ENCODE measurements at regions not wholly inside any gene's neighbourhood (a gene's known extent, or its start where the extent isn't known, plus 50 kb on each side); places are given as distances from the start of the nearest gene placed in this dataset.

GRCh38 chr5:153358315-153358976 lies 132.0 kb upstream of the GRIA1 start:
- Histone ChIP-seq H3K4me1 (no peaks in the 10 kb centered on the region), H3K36me3 (no peaks in the 10 kb centered on the region), H3K27me3 (no peaks in the 10 kb centered on the region), H3K27ac (no peak overlapping the region), H3K9me3 (no peaks in the 10 kb centered on the region), H3K4me3 (no peak overlapping the region)
- TF ChIP-seq POLR2A (IDR thresholded peaks at IDR 0.05) (no peak), EP300 (IDR thresholded peaks at IDR 0.05) (no peak), CTCF (IDR thresholded peaks at IDR 0.05) (no peak), POLR2AphosphoS5 (IDR thresholded peaks at IDR 0.05) (no peak)
- 68 to 78% methylated on average over 3 of the region's 3 CpGs for WGBS, 2 donors (ENCODE audit: low coverage in 1 of 2)
- no peak for ATAC-seq

- H3K9me3 ChIP-seq, result no peaks in the 10 kb centered on the region
- no peaks in the 10 kb centered on the region for H3K27me3 ChIP-seq
- TF ChIP-seq CTCF (IDR thresholded peaks at IDR 0.05) (no peak), POLR2AphosphoS5 (IDR thresholded peaks at IDR 0.05) (no peak), EP300 (IDR thresholded peaks at IDR 0.05) (no peak), POLR2A (IDR thresholded peaks at IDR 0.05) (no peak)
- no peak overlapping the region for H3K4me3 ChIP-seq
- H3K27ac ChIP-seq, result no peak overlapping the region
- H3K36me3 ChIP-seq, result no peaks in the 10 kb centered on the region
- no peaks in the 10 kb centered on the region for H3K4me1 ChIP-seq
- ATAC-seq, result no peak
- 83% methylated on average over 1 of the region's 1 CpG; no CpG with 5 or more reads in 1 of the 2 donors for WGBS, 2 donors (ENCODE audit: low coverage in 1 of 2)
Observed at GRCh38 chr5:153360860-153361259, 129.6 kb upstream of the GRIA1 start.

- no peak for ATAC-seq
- no peak for TF ChIP-seq CTCF (IDR thresholded peaks at IDR 0.05)
- TF ChIP-seq EP300 (IDR thresholded peaks at IDR 0.05), result no peak
- no peak for TF ChIP-seq POLR2AphosphoS5 (IDR thresholded peaks at IDR 0.05)
- no peak for TF ChIP-seq POLR2A (IDR thresholded peaks at IDR 0.05)
- no peaks in the 10 kb centered on the region for H3K4me1 ChIP-seq
- 65 to 70% methylated on average over 2 to 3 of the region's 3 CpGs for WGBS, 2 donors (ENCODE audit: low coverage in 1 of 2)
- no peaks in the 10 kb centered on the region for H3K9me3 ChIP-seq
- H3K27ac ChIP-seq, result no peak overlapping the region
- no peaks in the 10 kb centered on the region for H3K36me3 ChIP-seq
- H3K27me3 ChIP-seq, result no peaks in the 10 kb centered on the region
- no peak overlapping the region for H3K4me3 ChIP-seq
Observed at GRCh38 chr5:153361735-153362409, 128.6 kb upstream of the GRIA1 start.

GRCh38 chr5:153365547-153365946 lies 124.9 kb upstream of the GRIA1 start:
- no peaks in the 10 kb centered on the region for H3K4me1 ChIP-seq
- TF ChIP-seq CTCF (IDR thresholded peaks at IDR 0.05) (no peak), EP300 (IDR thresholded peaks at IDR 0.05) (no peak), POLR2A (IDR thresholded peaks at IDR 0.05) (no peak), POLR2AphosphoS5 (IDR thresholded peaks at IDR 0.05) (no peak)
- H3K36me3 ChIP-seq, result no peaks in the 10 kb centered on the region

GRCh38 chr5:153367466-153367865 lies 123.0 kb upstream of the GRIA1 start:
- no peaks in the 10 kb centered on the region for H3K4me1 ChIP-seq
- no peaks in the 10 kb centered on the region for H3K36me3 ChIP-seq
- ATAC-seq, result no peak
- TF ChIP-seq CTCF (IDR thresholded peaks at IDR 0.05) (no peak), EP300 (IDR thresholded peaks at IDR 0.05) (no peak), POLR2AphosphoS5 (IDR thresholded peaks at IDR 0.05) (no peak), POLR2A (IDR thresholded peaks at IDR 0.05) (no peak)
- H3K27ac ChIP-seq, result no peak overlapping the region
- H3K27me3 ChIP-seq, result no peaks in the 10 kb centered on the region
- no peaks in the 10 kb centered on the region for H3K9me3 ChIP-seq
- no peak overlapping the region for H3K4me3 ChIP-seq
- 79% methylated on average over 3 of the region's 3 CpGs for WGBS, 2 donors (ENCODE audit: low coverage in 1 of 2)

More at GRCh38 chr5:153365547-153365946, 124.9 kb upstream of the GRIA1 start:
- no peaks in the 10 kb centered on the region for H3K27me3 ChIP-seq
- no peak overlapping the region for H3K27ac ChIP-seq
- no peaks in the 10 kb centered on the region for H3K9me3 ChIP-seq
- no peak for ATAC-seq
- H3K4me3 ChIP-seq, result no peak overlapping the region
